Skin epidermis (tissue), 12 donors: ENCODE measurements at regions not wholly inside any gene's neighbourhood (a gene's known extent, or its start where the extent isn't known, plus 50 kb on each side); places are given as distances from the start of the nearest gene placed in this dataset.
"Not testable (repeated sequence)": the region's sequence is repeated elsewhere in the genome, so short reads cannot be mapped to it uniquely, and the experiment has no call there.

ENCODE experiments used
- H3K27ac ChIP-seq, 21 experiments: fragments of 200-600 bp; sonication (generic) in 11 of 21; one replicate each; pipeline ENCODE4 v1.5.0; 2020; ENCODE audit warnings: mild to moderate bottlenecking in 3 of 21, inconsistent platforms in 2 of 21, moderate library complexity in 2 of 21
- H3K4me3 ChIP-seq, 7 experiments: fragments of 200-600 bp; sonication (generic) in 2 of 7; one replicate each; pipeline ENCODE4 v1.5.0; 2020; ENCODE audit warnings: inconsistent platforms in 2 of 7, mild to moderate bottlenecking in 2 of 7, moderate library complexity in 1 of 7

GRCh38 chr6:167671379-167671976 is 155.2 kb upstream of the AFDN start:
- H3K27ac ChIP-seq, H3K4me3 ChIP-seq: not testable (repeated sequence)

- Histone ChIP-seq H3K27ac (no peak overlapping the region), H3K4me3 (no peak overlapping the region)
These were observed 154.6 kb upstream of the AFDN start for GRCh38 chr6:167671977-167672687.

- H3K4me3 ChIP-seq = no peak overlapping the region
- H3K27ac ChIP-seq = no peak overlapping the region
These were observed 154.0 kb upstream of the AFDN start for GRCh38 chr6:167672738-167673137.

- Histone ChIP-seq H3K4me3 (no peak overlapping the region), H3K27ac (no peak overlapping the region)
These were observed 152.8 kb upstream of the AFDN start for GRCh38 chr6:167673946-167674345.

- Histone ChIP-seq H3K27ac (no peak overlapping the region), H3K4me3 (no peak overlapping the region)
These were observed 152.2 kb upstream of the AFDN start for GRCh38 chr6:167674486-167674885.

GRCh38 chr6:167676000-167676665 is 150.6 kb upstream of the AFDN start:
- Histone ChIP-seq H3K4me3 (no peak overlapping the region), H3K27ac (peak overlapping the region in 1 of 21 experiments; percentile 61)

GRCh38 chr6:167676666-167677421 is 149.9 kb upstream of the AFDN start:
- H3K27ac ChIP-seq = peak overlapping the region in 1 of 21 experiments; percentile 56

GRCh38 chr6:167677422-167677789 is 149.3 kb upstream of the AFDN start:
- Histone ChIP-seq H3K4me3 (no peak overlapping the region), H3K27ac (no peak overlapping the region)

More at GRCh38 chr6:167676666-167677421, 149.9 kb upstream of the AFDN start:
- no peak overlapping the region for H3K4me3 ChIP-seq

GRCh38 chr6:167678102-167679101 is 148.3 kb upstream of the AFDN start:
- H3K4me3 ChIP-seq = peak overlapping the region in 3 of 7 experiments; percentile 0 to 19 (median 6)
- no peak overlapping the region for H3K27ac ChIP-seq

GRCh38 chr6:167679122-167679736 is 147.5 kb upstream of the AFDN start:
- H3K27ac ChIP-seq = no peak overlapping the region
- peak overlapping the region in 1 of 7 experiments; percentile 19 for H3K4me3 ChIP-seq

GRCh38 chr6:167679790-167680604 is 146.7 kb upstream of the AFDN start:
- Histone ChIP-seq H3K4me3 (no peak overlapping the region), H3K27ac (no peak overlapping the region)

- H3K4me3 ChIP-seq = no peak overlapping the region
- H3K27ac ChIP-seq = peak overlapping the region in 1 of 21 experiments; percentile 35
These were observed 146.0 kb upstream of the AFDN start for GRCh38 chr6:167680605-167681149.

- peak overlapping the region in 1 of 21 experiments; percentile 35 for H3K27ac ChIP-seq
- H3K4me3 ChIP-seq = no peak overlapping the region
These were observed 144.6 kb upstream of the AFDN start for GRCh38 chr6:167682125-167682524.

GRCh38 chr6:167682546-167683027 is 144.1 kb upstream of the AFDN start:
- no peak overlapping the region for H3K4me3 ChIP-seq
- H3K27ac ChIP-seq = peak overlapping the region in 1 of 21 experiments; percentile 35

- no peak overlapping the region for H3K4me3 ChIP-seq
- peak overlapping the region in 1 of 21 experiments; percentile 43 for H3K27ac ChIP-seq
These were observed 143.5 kb upstream of the AFDN start for GRCh38 chr6:167683028-167683862.
